Testis (tissue), 2 donors: ENCODE measurements at regions not wholly inside any gene's neighbourhood (a gene's known extent, or its start where the extent isn't known, plus 50 kb on each side); places are given as distances from the start of the nearest gene placed in this dataset.

Source experiments
- CTCF ChIP-seq, 3 experiments: fragments of 450-650 bp in 2 of 3; fragments of 200-600 bp in 1 of 3; sonication (generic) in 1 of 3; IDR thresholded peaks; one replicate each; pipeline ENCODE4 v1.5.1; 2016 to 2019; ENCODE audit warnings: antibody characterized with exemption in 3 of 3, mild to moderate bottlenecking in 2 of 3, moderate library complexity in 1 of 3
- POLR2A ChIP-seq: fragments of 450-650 bp; IDR thresholded peaks from one replicate; pipeline ENCODE4 v1.6.1; 2017; ENCODE audit warnings: antibody characterized with exemption, mild to moderate bottlenecking, moderate library complexity

GRCh38 chr4:106869551-106869950, 166.6 kb downstream of the DKK2 start:
- TF ChIP-seq CTCF (IDR thresholded peaks at IDR 0.05) (no peak), POLR2A (no peak)
